Cardiac fibroblast (primary cell): ENCODE measurements at regions not wholly inside any gene's neighbourhood (a gene's known extent, or its start where the extent isn't known, plus 50 kb on each side); places are given as distances from the start of the nearest gene placed in this dataset.
"Not testable (repeated sequence)": the region's sequence is repeated elsewhere in the genome, so short reads cannot be mapped to it uniquely, and the experiment has no call there.

Experiments
- DNase-seq, 2 donors: peaks; one replicate each; pipeline versions ENCODE4 v3.0.0 to v3.0.0-alpha.2; 2010; ENCODE audit warnings: low read depth in 2 of 2
- H3K4me3 ChIP-seq, 2 donors: replicated peaks in 1 of 2; 1 replicate in 1 of 2; 2 replicates in 1 of 2; pipeline ENCODE4 v1.5.1; 2011; ENCODE audit warnings: low read depth in 2 of 2, low read length in 2 of 2, mild to moderate bottlenecking in 2 of 2, moderate library complexity in 1 of 2
- CTCF ChIP-seq: IDR thresholded peaks from one replicate; pipeline ENCODE4 v1.5.1; 2011; ENCODE audit warnings: low read depth, mild to moderate bottlenecking, low read length, inconsistent platforms

GRCh38 chr4:120286813-120287212, 220.2 kb upstream of the MAD2L1 start:
- H3K4me3 ChIP-seq, result no peak overlapping the region
- peak; percentile 35 for TF ChIP-seq CTCF
- peak in 1 of 2 donors; percentile 12 for DNase-seq

GRCh38 chr4:120281581-120281980, 214.9 kb upstream of the MAD2L1 start:
- no peak for TF ChIP-seq CTCF
- DNase-seq, result no peak
- no peak overlapping the region for H3K4me3 ChIP-seq

- no peak for TF ChIP-seq CTCF
- DNase-seq, result no peak
Observed at GRCh38 chr4:120277391-120277790, 210.7 kb upstream of the MAD2L1 start.

GRCh38 chr4:120266602-120267001, 200.0 kb upstream of the MAD2L1 start:
- TF ChIP-seq CTCF, result no peak
- no peak overlapping the region for H3K4me3 ChIP-seq
- peak in 1 of 2 donors; percentile 0 for DNase-seq

More at GRCh38 chr4:120277391-120277790, 210.7 kb upstream of the MAD2L1 start:
- H3K4me3 ChIP-seq, result no peak overlapping the region

- no peak for TF ChIP-seq CTCF
- DNase-seq, result no peak
- no peak overlapping the region for H3K4me3 ChIP-seq
Observed at GRCh38 chr4:120263618-120264017, 197.0 kb upstream of the MAD2L1 start.

GRCh38 chr4:120261117-120261516, 194.5 kb upstream of the MAD2L1 start:
- no peak for TF ChIP-seq CTCF

GRCh38 chr4:120256112-120256775, 189.6 kb upstream of the MAD2L1 start:
- H3K4me3 ChIP-seq, DNase-seq: not testable (repeated sequence)

More at GRCh38 chr4:120261117-120261516, 194.5 kb upstream of the MAD2L1 start:
- no peak overlapping the region for H3K4me3 ChIP-seq
- DNase-seq, result no peak
